HAP-1 (cell line): ENCODE measurements at regions not wholly inside any gene's neighbourhood (a gene's known extent, or its start where the extent isn't known, plus 50 kb on each side); places are given as distances from the start of the nearest gene placed in this dataset.

Source experiments
- DNase-seq, 2 experiments: peaks; one replicate each; pipeline ENCODE4 v3.0.0-alpha.2; 2016 to 2020; ENCODE audit warnings: low spot score in 2 of 2
- H3K27me3 ChIP-seq: fragments of 250-450 bp; sonication (Bioruptor Pico); 2 replicates; pipeline ENCODE4 v1.5.1; 2020; ENCODE audit warnings: low read depth, mild to moderate bottlenecking, moderate library complexity
- H3K36me3 ChIP-seq: fragments of 250-450 bp; sonication (Bioruptor Pico); replicated peaks from 2 replicates; pipeline ENCODE4 v1.5.1; 2020; ENCODE audit warnings: mild to moderate bottlenecking
- H3K4me1 ChIP-seq: fragments of 250-450 bp; sonication (Bioruptor Pico); 2 replicates; pipeline ENCODE4 v1.5.1; 2020; ENCODE audit warnings: mild to moderate bottlenecking
- H3K4me3 ChIP-seq: fragments of 250-450 bp; sonication (Bioruptor Pico); 2 replicates; pipeline ENCODE4 v1.5.1; 2020; ENCODE audit warnings: mild to moderate bottlenecking, moderate library complexity
- H3K9me3 ChIP-seq: fragments of 250-450 bp; sonication (Bioruptor Pico); 2 replicates; pipeline ENCODE4 v1.5.1; 2020; ENCODE audit warnings: mild to moderate bottlenecking, moderate library complexity
- in situ Hi-C: fragments of 300-500 bp; cut with MboI; formaldehyde crosslinking; loops from 3 replicates; pipeline ENCODE4 v1.14.3; 2020; ENCODE audit warnings: low sequenced_read_pairs, inconsistent platforms, mixed read lengths

- Histone ChIP-seq H3K27me3 (no peaks in the 10 kb centered on the region), H3K4me1 (no peaks in the 10 kb centered on the region), H3K9me3 (no peaks in the 10 kb centered on the region), H3K36me3 (no peaks in the 10 kb centered on the region), H3K4me3 (no peak overlapping the region)
- in situ Hi-C loops, result no loop called here
- DNase-seq, result no peak
Measured at GRCh38 chr1:4562321-4562720, 92.1 kb upstream of the AJAP1 start.

GRCh38 chr1:4563586-4563985 lies 90.8 kb upstream of the AJAP1 start:
- H3K36me3 ChIP-seq, result no peaks in the 10 kb centered on the region
- no peak for DNase-seq
- no peak overlapping the region for H3K4me3 ChIP-seq
- no peaks in the 10 kb centered on the region for H3K4me1 ChIP-seq
- H3K9me3 ChIP-seq, result no peaks in the 10 kb centered on the region
- no peaks in the 10 kb centered on the region for H3K27me3 ChIP-seq
- in situ Hi-C loops, result no loop called here

GRCh38 chr1:4564051-4564450 lies 90.4 kb upstream of the AJAP1 start:
- H3K9me3 ChIP-seq, result no peaks in the 10 kb centered on the region
- no peaks in the 10 kb centered on the region for H3K4me1 ChIP-seq
- H3K36me3 ChIP-seq, result no peaks in the 10 kb centered on the region
- H3K4me3 ChIP-seq, result no peak overlapping the region
- no peak for DNase-seq
- H3K27me3 ChIP-seq, result no peaks in the 10 kb centered on the region
- in situ Hi-C loops, result no loop called here

GRCh38 chr1:4565166-4565565 lies 89.2 kb upstream of the AJAP1 start:
- no peaks in the 10 kb centered on the region for H3K36me3 ChIP-seq
- no peak for DNase-seq
- no peak overlapping the region for H3K4me3 ChIP-seq
- no peaks in the 10 kb centered on the region for H3K27me3 ChIP-seq
- H3K4me1 ChIP-seq, result no peaks in the 10 kb centered on the region
- in situ Hi-C loops, result no loop called here
- H3K9me3 ChIP-seq, result no peaks in the 10 kb centered on the region

GRCh38 chr1:4565801-4566449 lies 88.5 kb upstream of the AJAP1 start:
- Histone ChIP-seq H3K27me3 (no peaks in the 10 kb centered on the region), H3K9me3 (no peaks in the 10 kb centered on the region), H3K4me1 (no peaks in the 10 kb centered on the region), H3K36me3 (no peaks in the 10 kb centered on the region), H3K4me3 (no peak overlapping the region)
- DNase-seq, result no peak
- in situ Hi-C loops, result no loop called here

GRCh38 chr1:4571263-4571662 lies 83.1 kb upstream of the AJAP1 start:
- Histone ChIP-seq H3K27me3 (no peaks in the 10 kb centered on the region), H3K36me3 (no peaks in the 10 kb centered on the region), H3K4me1 (no peaks in the 10 kb centered on the region), H3K4me3 (no peak overlapping the region), H3K9me3 (no peaks in the 10 kb centered on the region)
- DNase-seq, result no peak
- in situ Hi-C loops, result no loop called here

- Histone ChIP-seq H3K4me3 (no peak overlapping the region), H3K9me3 (no peaks in the 10 kb centered on the region), H3K27me3 (no peaks in the 10 kb centered on the region), H3K4me1 (no peaks in the 10 kb centered on the region), H3K36me3 (no peaks in the 10 kb centered on the region)
- DNase-seq, result no peak
- in situ Hi-C loops, result no loop called here
Measured at GRCh38 chr1:4573526-4573925, 80.9 kb upstream of the AJAP1 start.

- Histone ChIP-seq H3K4me1 (no peaks in the 10 kb centered on the region), H3K36me3 (no peaks in the 10 kb centered on the region), H3K27me3 (no peaks in the 10 kb centered on the region), H3K9me3 (no peaks in the 10 kb centered on the region), H3K4me3 (no peak overlapping the region)
- in situ Hi-C loops, result no loop called here
- DNase-seq, result no peak
Measured at GRCh38 chr1:4581807-4582206, 72.6 kb upstream of the AJAP1 start.

- Histone ChIP-seq H3K36me3 (no peaks in the 10 kb centered on the region), H3K27me3 (no peaks in the 10 kb centered on the region), H3K4me3 (no peak overlapping the region), H3K4me1 (no peaks in the 10 kb centered on the region), H3K9me3 (no peaks in the 10 kb centered on the region)
- in situ Hi-C loops, result no loop called here
- DNase-seq, result no peak
Measured at GRCh38 chr1:4584449-4584848, 70.0 kb upstream of the AJAP1 start.

GRCh38 chr1:4585216-4585615 lies 69.2 kb upstream of the AJAP1 start:
- DNase-seq, result peak in 1 of 2 experiments; percentile 55
- in situ Hi-C loops, result no loop called here
- Histone ChIP-seq H3K4me1 (no peaks in the 10 kb centered on the region), H3K36me3 (no peaks in the 10 kb centered on the region), H3K4me3 (no peak overlapping the region), H3K9me3 (no peaks in the 10 kb centered on the region), H3K27me3 (no peaks in the 10 kb centered on the region)

- in situ Hi-C loops, result no loop called here
- Histone ChIP-seq H3K4me1 (no peaks in the 10 kb centered on the region), H3K4me3 (no peak overlapping the region), H3K27me3 (no peaks in the 10 kb centered on the region), H3K9me3 (no peaks in the 10 kb centered on the region), H3K36me3 (no peaks in the 10 kb centered on the region)
- DNase-seq, result no peak
Measured at GRCh38 chr1:4585705-4586104, 68.7 kb upstream of the AJAP1 start.

- Histone ChIP-seq H3K36me3 (no peaks in the 10 kb centered on the region), H3K4me3 (no peak overlapping the region), H3K9me3 (no peaks in the 10 kb centered on the region), H3K27me3 (no peaks in the 10 kb centered on the region), H3K4me1 (no peaks in the 10 kb centered on the region)
- DNase-seq, result no peak
- in situ Hi-C loops, result no loop called here
Measured at GRCh38 chr1:4586611-4587160, 67.7 kb upstream of the AJAP1 start.

GRCh38 chr1:4587721-4588120 lies 66.7 kb upstream of the AJAP1 start:
- H3K4me1 ChIP-seq, result no peaks in the 10 kb centered on the region
- DNase-seq, result no peak
- no peak overlapping the region for H3K4me3 ChIP-seq
- H3K36me3 ChIP-seq, result no peaks in the 10 kb centered on the region
- in situ Hi-C loops, result no loop called here
- no peaks in the 10 kb centered on the region for H3K27me3 ChIP-seq
- no peaks in the 10 kb centered on the region for H3K9me3 ChIP-seq

GRCh38 chr1:4590756-4591155 lies 63.7 kb upstream of the AJAP1 start:
- no peaks in the 10 kb centered on the region for H3K36me3 ChIP-seq
- no peaks in the 10 kb centered on the region for H3K27me3 ChIP-seq
- no peak overlapping the region for H3K4me3 ChIP-seq
- DNase-seq, result no peak
- no peaks in the 10 kb centered on the region for H3K4me1 ChIP-seq
- in situ Hi-C loops, result no loop called here
- no peaks in the 10 kb centered on the region for H3K9me3 ChIP-seq

GRCh38 chr1:4591926-4592325 lies 62.5 kb upstream of the AJAP1 start:
- Histone ChIP-seq H3K9me3 (no peaks in the 10 kb centered on the region), H3K27me3 (no peaks in the 10 kb centered on the region), H3K4me1 (no peaks in the 10 kb centered on the region), H3K4me3 (no peak overlapping the region), H3K36me3 (no peaks in the 10 kb centered on the region)
- in situ Hi-C loops, result no loop called here
- DNase-seq, result no peak
